IMR-90 (cell line): ENCODE measurements at regions not wholly inside any gene's neighbourhood (a gene's known extent, or its start where the extent isn't known, plus 50 kb on each side); places are given as distances from the start of the nearest gene placed in this dataset.

Experiments
- ATAC-seq: fragments of 200-7000 bp; cut with Tn5 transposase; 2 replicates; pipeline ENCODE4 v1.9.1; 2020; ENCODE audit warnings: low read depth, mild to moderate bottlenecking, moderate library complexity
- BruUV-seq: library from RNA; stranded (reverse); fragments of 400-500 nt; replicated peaks from 2 replicates; lab custom pipeline; 2021; lab: Mats Ljungman, UMichigan
- CTCF ChIA-PET: fragments of 300-600 bp; formaldehyde crosslinking; extraction: SDS; loops from one replicate; lab custom pipeline; 2021; ENCODE audit warnings: antibody characterized with exemption; lab: Yijun Ruan, JAX
- POLR2A ChIA-PET: fragments of 300-600 bp; sonication (Branson Sonifier 250); formaldehyde crosslinking; loops from one replicate; lab custom pipeline; 2022; ENCODE audit warnings: antibody characterized with exemption; ENCODE audit not compliant: unreplicated experiment; lab: Charles Lee
- DNase-seq: peaks from one replicate; pipeline ENCODE4 v3.0.0; 2013
- H2AFZ ChIP-seq: replicated peaks from 2 replicates; pipeline ENCODE3; 2013; ENCODE audit warnings: low read length, mild to moderate bottlenecking; ENCODE audit not compliant: poor library complexity
- H2AK5ac ChIP-seq: 2 replicates; pipeline ENCODE4 v1.6.1; 2013; ENCODE audit warnings: low read depth, low read length, inconsistent platforms
- H2AK9ac ChIP-seq: replicated peaks from 2 replicates; pipeline ENCODE3; 2013; ENCODE audit warnings: mild to moderate bottlenecking, low read depth, low read length, moderate library complexity; ENCODE audit not compliant: poor library complexity
- H2BK120ac ChIP-seq: 2 replicates; pipeline ENCODE4 v1.6.1; 2013; ENCODE audit warnings: low read depth, low read length, inconsistent platforms
- H2BK15ac ChIP-seq: 3 replicates; pipeline ENCODE4 v1.6.1; 2013; ENCODE audit warnings: low read depth, low read length, inconsistent platforms
- H2BK20ac ChIP-seq: 2 replicates; pipeline ENCODE4 v1.6.1; 2013; ENCODE audit warnings: low read depth, mild to moderate bottlenecking, inconsistent platforms, low read length, moderate library complexity
- H2BK5ac ChIP-seq: 2 replicates; pipeline ENCODE4 v1.6.1; 2013; ENCODE audit warnings: mild to moderate bottlenecking, low read depth, low read length, inconsistent platforms; ENCODE audit not compliant: poor library complexity, severe bottlenecking
- H3K14ac ChIP-seq: replicated peaks from 2 replicates; pipeline ENCODE4 v1.6.1; 2013; ENCODE audit warnings: low read depth, low read length, inconsistent platforms
- H3K18ac ChIP-seq: 2 replicates; pipeline ENCODE4 v1.6.1; 2013; ENCODE audit warnings: low read depth, low read length, control low read depth
- H3K23ac ChIP-seq: 2 replicates; pipeline ENCODE4 v1.6.1; 2013; ENCODE audit warnings: low read depth, low read length, inconsistent platforms
- H3K27ac ChIP-seq: 2 replicates; pipeline ENCODE4 v1.5.1; 2013; ENCODE audit warnings: mild to moderate bottlenecking, control low read depth, low read length; ENCODE audit not compliant: insufficient read depth
- H3K27me3 ChIP-seq: 2 replicates; pipeline ENCODE4 v1.6.1; 2013; ENCODE audit warnings: low read length; ENCODE audit not compliant: control insufficient read depth, insufficient read depth
- H3K36me3 ChIP-seq: 2 replicates; pipeline ENCODE4 v1.6.1; 2013; ENCODE audit warnings: low read length, mixed read lengths; ENCODE audit not compliant: control insufficient read depth, insufficient read depth
- H3K4ac ChIP-seq: 2 replicates; pipeline ENCODE4 v1.6.1; 2013; ENCODE audit warnings: low read depth, low read length, inconsistent platforms
- H3K4me1 ChIP-seq: 2 replicates; pipeline ENCODE4 v1.6.1; 2013; ENCODE audit warnings: low read length, mixed read lengths; ENCODE audit not compliant: control insufficient read depth, insufficient read depth
- H3K4me2 ChIP-seq: 2 replicates; pipeline ENCODE4 v1.6.1; 2013; ENCODE audit warnings: low read depth, mild to moderate bottlenecking, control low read depth, low read length, moderate library complexity
- H3K4me3 ChIP-seq: 2 replicates; pipeline ENCODE4 v1.5.1; 2013; ENCODE audit warnings: low read depth, mild to moderate bottlenecking, control low read depth, low read length, moderate library complexity; ENCODE audit not compliant: insufficient read depth
- H3K56ac ChIP-seq: 2 replicates; pipeline ENCODE4 v1.6.1; 2013; ENCODE audit warnings: low read length, inconsistent platforms; ENCODE audit not compliant: insufficient read depth; ENCODE audit errors: extremely low read depth
- H3K79me1 ChIP-seq, 2 experiments: 2 replicates each; pipeline ENCODE4 v1.6.1; 2013; ENCODE audit warnings: low read length in 2 of 2, inconsistent platforms in 1 of 2, low read depth in 1 of 2
- H3K9ac ChIP-seq: 2 replicates; pipeline ENCODE4 v1.6.1; 2013; ENCODE audit warnings: low read depth, low read length, control low read depth
- H3K9me1 ChIP-seq: 2 replicates; pipeline ENCODE4 v1.6.1; 2013; ENCODE audit warnings: low read length, inconsistent platforms; ENCODE audit not compliant: insufficient read depth
- H3K9me3 ChIP-seq: 2 replicates; pipeline ENCODE4 v1.6.1; 2013; ENCODE audit warnings: low read length; ENCODE audit not compliant: control insufficient read depth, insufficient read depth
- H4K20me1 ChIP-seq: 2 replicates; pipeline ENCODE4 v1.6.1; 2013; ENCODE audit warnings: low read length, inconsistent platforms; ENCODE audit not compliant: insufficient read depth
- H4K5ac ChIP-seq: 2 replicates; pipeline ENCODE4 v1.6.1; 2013; ENCODE audit warnings: mild to moderate bottlenecking, low read depth, low read length, control low read depth
- H4K8ac ChIP-seq, 2 experiments: 2 replicates each; pipeline ENCODE4 v1.6.1; 2013; ENCODE audit warnings: low read depth in 2 of 2, low read length in 2 of 2, control low read depth in 1 of 2, inconsistent platforms in 1 of 2
- H4K91ac ChIP-seq: 2 replicates; pipeline ENCODE4 v1.6.1; 2013; ENCODE audit warnings: low read depth, low read length, inconsistent platforms; ENCODE audit not compliant: insufficient read depth
- BHLHE40 ChIP-seq: fragments of 150-350 bp; IDR thresholded peaks from 2 replicates; pipeline ENCODE4 v1.6.1; 2016; ENCODE audit warnings: mild to moderate bottlenecking, low read depth, low read length
- CEBPB ChIP-seq: IDR thresholded peaks from 2 replicates; pipeline ENCODE4 v1.6.1; 2012; ENCODE audit warnings: low read depth, low read length, improper control_type of control experiment
- CHD1 ChIP-seq: IDR thresholded peaks from 2 replicates; pipeline ENCODE4 v1.6.1; 2012; ENCODE audit warnings: low read depth, low read length, improper control_type of control experiment
- FOS ChIP-seq: fragments of 150-350 bp; IDR thresholded peaks from 2 replicates; pipeline ENCODE4 v1.6.1; 2016; ENCODE audit warnings: low read depth, low read length
- MAFK ChIP-seq: IDR thresholded peaks from 2 replicates; pipeline ENCODE4 v1.6.1; 2012; ENCODE audit warnings: low read depth, low read length, improper control_type of control experiment
- MAZ ChIP-seq: IDR thresholded peaks from 2 replicates; pipeline ENCODE4 v1.6.1; 2012; ENCODE audit warnings: low read depth, mild to moderate bottlenecking, low read length, improper control_type of control experiment, moderate library complexity, borderline replicate concordance
- MXI1 ChIP-seq: IDR thresholded peaks from 2 replicates; pipeline ENCODE4 v1.6.1; 2012; ENCODE audit warnings: low read depth, mild to moderate bottlenecking, low read length, moderate library complexity, borderline replicate concordance
- NFE2L2 ChIP-seq: fragments of 150-350 bp; IDR thresholded peaks from 2 replicates; pipeline ENCODE4 v1.6.1; 2016; ENCODE audit warnings: low read depth, mild to moderate bottlenecking, low read length
- POLR2A ChIP-seq: IDR thresholded peaks from 2 replicates; pipeline ENCODE4 v1.6.1; 2012; ENCODE audit warnings: mild to moderate bottlenecking, low read depth, low read length
- RAD21 ChIP-seq: IDR thresholded peaks from 2 replicates; pipeline ENCODE4 v1.6.1; 2012; ENCODE audit warnings: low read length, improper control_type of control experiment
- RCOR1 ChIP-seq: IDR thresholded peaks from 2 replicates; pipeline ENCODE4 v1.6.1; 2012; ENCODE audit warnings: mild to moderate bottlenecking, low read length, improper control_type of control experiment; ENCODE audit not compliant: insufficient replicate concordance
- RFX5 ChIP-seq: IDR thresholded peaks from 2 replicates; pipeline ENCODE4 v1.8.0; 2012; ENCODE audit warnings: low read depth, mild to moderate bottlenecking, low read length, moderate library complexity
- SMC3 ChIP-seq: fragments of 150-350 bp; IDR thresholded peaks from 2 replicates; pipeline ENCODE4 v1.6.1; 2016; ENCODE audit warnings: low read depth, mild to moderate bottlenecking, antibody characterized with exemption, low read length, moderate library complexity
- WGBS, 2 experiments: methylation state at CpG; one replicate each; pipeline versions ENCODE4 v1.1.5 to v1.1.7; 2013; ENCODE audit warnings: missing lambda C conversion rate in 2 of 2; ENCODE audit not compliant: insufficient read length in 1 of 2; ENCODE audit errors: extremely low coverage in 2 of 2; 5-methylcytosine and 5-hydroxymethylcytosine counted together
- dilution Hi-C: fragments of 300-500 bp; cut with HindIII; formaldehyde crosslinking; loops from one replicate; pipeline ENCODE4 v1.14.3; 2018; ENCODE audit warnings: low sequenced_read_pairs; ENCODE audit not compliant: unreplicated experiment
- in situ Hi-C: fragments of 300-500 bp; cut with MboI; formaldehyde crosslinking; loops from 3 replicates; pipeline ENCODE4 v1.14.3; 2019; ENCODE audit warnings: low sequenced_read_pairs, inconsistent platforms, mixed read lengths
- intact Hi-C: fragments of 100-400 bp; cut with micrococcal nuclease; formaldehyde crosslinking; loops from 2 replicates; pipeline ENCODE4 v1.10.0; 2022
- TF ChIP-seq, protein P1 (sequence below): conservative IDR thresholded peaks from 2 replicates; pipeline ENCODE4 v1.5.1; 2012; ENCODE audit warnings: mild to moderate bottlenecking, low read depth, low read length, improper control_type of control experiment
- TF ChIP-seq, protein P2 (sequence below): fragments of 150-350 bp; IDR thresholded peaks from 2 replicates; pipeline ENCODE4 v1.6.1; 2016; ENCODE audit warnings: low read depth, mild to moderate bottlenecking, low read length, moderate library complexity, borderline replicate concordance
- TF ChIP-seq, protein P3 (sequence below): fragments of 150-350 bp; IDR thresholded peaks from 2 replicates; pipeline ENCODE4 v1.6.1; 2017; ENCODE audit warnings: mild to moderate bottlenecking, antibody characterized with exemption, low read length, low read depth

DNA sequence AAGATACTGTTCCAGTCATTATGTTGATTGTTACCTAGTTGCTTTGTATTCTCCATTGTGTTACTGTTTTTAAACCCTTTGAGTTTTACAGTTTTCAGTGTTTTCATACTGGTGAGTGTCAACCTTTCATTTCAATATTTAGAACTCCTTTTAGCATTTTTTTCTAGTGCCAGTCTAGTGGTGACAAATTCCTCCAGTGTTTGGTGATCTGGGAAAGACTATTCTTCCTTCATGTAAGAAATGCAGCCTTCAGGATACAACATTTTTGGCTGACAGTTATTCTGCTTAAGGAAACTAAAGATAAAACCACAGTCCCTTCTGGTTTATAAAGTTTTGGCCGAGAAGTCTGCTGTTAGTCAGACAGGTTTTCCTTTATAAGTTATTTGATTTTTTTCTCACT is 143.8 kb downstream of the ETAA1 start:
- H2AK9ac ChIP-seq: no peak overlapping the region
- H4K5ac ChIP-seq: no peak overlapping the region
- no peak overlapping the region for H3K9ac ChIP-seq
- ATAC-seq (no peak), DNase-seq (no peak)
- POLR2A ChIA-PET: no interaction called here
- H3K23ac ChIP-seq: no peak overlapping the region
- no peak overlapping the region for H2BK120ac ChIP-seq
- no peak overlapping the region for H4K91ac ChIP-seq
- H3K4me3 ChIP-seq: no peak overlapping the region
- CTCF ChIA-PET: no interaction called here
- no peak overlapping the region for H2BK5ac ChIP-seq
- BruUV-seq: no TSS peak
- H4K8ac ChIP-seq: no peak overlapping the region
- no peak overlapping the region for H3K18ac ChIP-seq
- no peak overlapping the region for H3K4me2 ChIP-seq
- no peaks in the 10 kb centered on the region for H4K20me1 ChIP-seq
- H2AK5ac ChIP-seq: no peak overlapping the region
- WGBS, 2 experiments: no CpG with 5 or more reads among the region's 1 CpG
- H3K9me1 ChIP-seq: no peaks in the 10 kb centered on the region
- intact Hi-C loops (no loop called here), in situ Hi-C loops (no loop called here), dilution Hi-C loops (no loop called here)
- H3K9me3 ChIP-seq: peaks cover 1% of the 10 kb centered on the region; the same call in 1 of the 2 replicates
- no peak overlapping the region for H3K27ac ChIP-seq
- H2BK20ac ChIP-seq: no peak overlapping the region
- no peak overlapping the region for H2BK15ac ChIP-seq
- no peaks in the 10 kb centered on the region for H3K27me3 ChIP-seq
- H3K79me1 ChIP-seq: no peaks in the 10 kb centered on the region
- H3K36me3 ChIP-seq: no peaks in the 10 kb centered on the region
- TF ChIP-seq MAZ (no peak), RFX5 (no peak), BHLHE40 (no peak), CHD1 (no peak), RCOR1 (no peak), POLR2A (no peak), MXI1 (no peak), FOS (no peak), CEBPB (no peak), RAD21 (no peak), NFE2L2 (no peak), SMC3 (no peak), MAFK (no peak)
- TF ChIP-seq, protein P1, sequence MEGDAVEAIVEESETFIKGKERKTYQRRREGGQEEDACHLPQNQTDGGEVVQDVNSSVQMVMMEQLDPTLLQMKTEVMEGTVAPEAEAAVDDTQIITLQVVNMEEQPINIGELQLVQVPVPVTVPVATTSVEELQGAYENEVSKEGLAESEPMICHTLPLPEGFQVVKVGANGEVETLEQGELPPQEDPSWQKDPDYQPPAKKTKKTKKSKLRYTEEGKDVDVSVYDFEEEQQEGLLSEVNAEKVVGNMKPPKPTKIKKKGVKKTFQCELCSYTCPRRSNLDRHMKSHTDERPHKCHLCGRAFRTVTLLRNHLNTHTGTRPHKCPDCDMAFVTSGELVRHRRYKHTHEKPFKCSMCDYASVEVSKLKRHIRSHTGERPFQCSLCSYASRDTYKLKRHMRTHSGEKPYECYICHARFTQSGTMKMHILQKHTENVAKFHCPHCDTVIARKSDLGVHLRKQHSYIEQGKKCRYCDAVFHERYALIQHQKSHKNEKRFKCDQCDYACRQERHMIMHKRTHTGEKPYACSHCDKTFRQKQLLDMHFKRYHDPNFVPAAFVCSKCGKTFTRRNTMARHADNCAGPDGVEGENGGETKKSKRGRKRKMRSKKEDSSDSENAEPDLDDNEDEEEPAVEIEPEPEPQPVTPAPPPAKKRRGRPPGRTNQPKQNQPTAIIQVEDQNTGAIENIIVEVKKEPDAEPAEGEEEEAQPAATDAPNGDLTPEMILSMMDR: no peak
- TF ChIP-seq, protein P2, sequence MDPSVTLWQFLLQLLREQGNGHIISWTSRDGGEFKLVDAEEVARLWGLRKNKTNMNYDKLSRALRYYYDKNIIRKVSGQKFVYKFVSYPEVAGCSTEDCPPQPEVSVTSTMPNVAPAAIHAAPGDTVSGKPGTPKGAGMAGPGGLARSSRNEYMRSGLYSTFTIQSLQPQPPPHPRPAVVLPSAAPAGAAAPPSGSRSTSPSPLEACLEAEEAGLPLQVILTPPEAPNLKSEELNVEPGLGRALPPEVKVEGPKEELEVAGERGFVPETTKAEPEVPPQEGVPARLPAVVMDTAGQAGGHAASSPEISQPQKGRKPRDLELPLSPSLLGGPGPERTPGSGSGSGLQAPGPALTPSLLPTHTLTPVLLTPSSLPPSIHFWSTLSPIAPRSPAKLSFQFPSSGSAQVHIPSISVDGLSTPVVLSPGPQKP: no peak
- TF ChIP-seq, protein P3, sequence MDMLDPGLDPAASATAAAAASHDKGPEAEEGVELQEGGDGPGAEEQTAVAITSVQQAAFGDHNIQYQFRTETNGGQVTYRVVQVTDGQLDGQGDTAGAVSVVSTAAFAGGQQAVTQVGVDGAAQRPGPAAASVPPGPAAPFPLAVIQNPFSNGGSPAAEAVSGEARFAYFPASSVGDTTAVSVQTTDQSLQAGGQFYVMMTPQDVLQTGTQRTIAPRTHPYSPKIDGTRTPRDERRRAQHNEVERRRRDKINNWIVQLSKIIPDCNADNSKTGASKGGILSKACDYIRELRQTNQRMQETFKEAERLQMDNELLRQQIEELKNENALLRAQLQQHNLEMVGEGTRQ: no peak
- H3K4me1 ChIP-seq: no peaks in the 10 kb centered on the region
- H3K4ac ChIP-seq: no peak overlapping the region
- no peak overlapping the region for H3K14ac ChIP-seq
- no peak overlapping the region for H2AFZ ChIP-seq
- no peak overlapping the region for H3K56ac ChIP-seq
